ENCODE measurements at regions not wholly inside any gene's neighbourhood (a gene's known extent, or its start where the extent isn't known, plus 50 kb on each side); places are given as distances from the start of the nearest gene placed in this dataset.

DNA sequence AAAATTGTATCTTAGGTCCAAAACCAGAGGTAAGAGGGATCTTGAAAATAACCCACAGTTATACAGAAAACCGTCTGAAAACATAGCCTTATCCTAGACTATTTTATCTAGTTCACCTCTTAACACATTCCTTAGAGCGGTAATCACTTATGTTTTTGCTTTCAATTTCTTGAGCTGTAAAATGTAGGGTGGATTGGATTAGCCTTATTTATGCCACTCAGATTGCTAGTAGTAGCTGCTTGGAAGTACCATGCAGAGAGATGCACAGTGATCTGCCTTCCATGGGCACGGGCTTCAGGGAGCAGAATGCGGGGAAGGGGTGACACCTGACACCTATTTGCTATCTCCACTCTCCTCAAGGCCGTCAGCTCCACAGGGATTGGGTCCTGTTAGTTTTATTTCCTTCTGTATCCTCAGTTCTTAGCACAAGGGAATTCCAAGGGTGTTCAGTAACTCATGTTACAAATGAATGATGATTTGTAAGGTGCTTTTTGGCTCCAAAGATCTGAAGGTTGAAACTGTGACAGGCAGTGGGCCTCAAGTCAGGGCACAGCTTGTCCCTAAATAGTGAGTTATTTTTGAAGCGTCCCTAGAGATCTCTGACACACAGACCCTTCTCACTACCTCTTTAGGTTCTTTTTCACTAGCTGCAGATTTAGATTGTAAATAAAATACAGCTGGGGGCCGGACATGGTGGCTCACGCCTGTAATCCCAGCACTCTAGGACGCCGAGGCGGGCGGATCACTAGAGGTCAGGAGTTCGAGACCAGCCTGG, 64.0 kb upstream of the PMAIP1 start:
- TF ChIP-seq, protein P1, sequence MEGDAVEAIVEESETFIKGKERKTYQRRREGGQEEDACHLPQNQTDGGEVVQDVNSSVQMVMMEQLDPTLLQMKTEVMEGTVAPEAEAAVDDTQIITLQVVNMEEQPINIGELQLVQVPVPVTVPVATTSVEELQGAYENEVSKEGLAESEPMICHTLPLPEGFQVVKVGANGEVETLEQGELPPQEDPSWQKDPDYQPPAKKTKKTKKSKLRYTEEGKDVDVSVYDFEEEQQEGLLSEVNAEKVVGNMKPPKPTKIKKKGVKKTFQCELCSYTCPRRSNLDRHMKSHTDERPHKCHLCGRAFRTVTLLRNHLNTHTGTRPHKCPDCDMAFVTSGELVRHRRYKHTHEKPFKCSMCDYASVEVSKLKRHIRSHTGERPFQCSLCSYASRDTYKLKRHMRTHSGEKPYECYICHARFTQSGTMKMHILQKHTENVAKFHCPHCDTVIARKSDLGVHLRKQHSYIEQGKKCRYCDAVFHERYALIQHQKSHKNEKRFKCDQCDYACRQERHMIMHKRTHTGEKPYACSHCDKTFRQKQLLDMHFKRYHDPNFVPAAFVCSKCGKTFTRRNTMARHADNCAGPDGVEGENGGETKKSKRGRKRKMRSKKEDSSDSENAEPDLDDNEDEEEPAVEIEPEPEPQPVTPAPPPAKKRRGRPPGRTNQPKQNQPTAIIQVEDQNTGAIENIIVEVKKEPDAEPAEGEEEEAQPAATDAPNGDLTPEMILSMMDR (conservative IDR thresholded peaks at IDR 0.05; ENCODE audit: low read depth, low read length) = no peak
- no peak overlapping the region for H3K4me3 ChIP-seq (ENCODE audit: low read depth, low read length)
- no peak for DNase-seq (ENCODE audit: low read depth)

DNA sequence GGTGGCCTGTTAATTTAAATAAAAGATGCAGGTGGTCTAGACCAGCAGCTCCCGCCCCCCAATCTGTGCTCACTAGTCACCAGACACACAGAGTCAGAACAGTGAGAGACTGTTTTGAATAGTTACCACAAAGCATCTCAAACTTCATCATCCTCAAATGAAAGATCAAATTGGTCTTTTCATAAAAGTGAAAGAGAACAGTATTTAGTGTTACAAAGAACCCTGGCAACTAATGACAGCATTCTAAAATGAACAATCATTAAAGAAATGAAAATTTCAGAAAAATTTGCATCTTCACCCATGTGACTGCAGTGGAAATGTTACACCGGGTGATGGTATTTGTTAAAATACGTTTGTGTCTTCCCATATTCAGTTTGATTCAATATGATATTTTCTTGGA, 65.5 kb upstream of the PMAIP1 start:
- no peak overlapping the region for H3K4me3 ChIP-seq (ENCODE audit: low read depth, low read length)
- no peak for DNase-seq (ENCODE audit: low read depth)
- TF ChIP-seq, protein P1 (conservative IDR thresholded peaks at IDR 0.05; ENCODE audit: low read depth, low read length) = no peak

DNA sequence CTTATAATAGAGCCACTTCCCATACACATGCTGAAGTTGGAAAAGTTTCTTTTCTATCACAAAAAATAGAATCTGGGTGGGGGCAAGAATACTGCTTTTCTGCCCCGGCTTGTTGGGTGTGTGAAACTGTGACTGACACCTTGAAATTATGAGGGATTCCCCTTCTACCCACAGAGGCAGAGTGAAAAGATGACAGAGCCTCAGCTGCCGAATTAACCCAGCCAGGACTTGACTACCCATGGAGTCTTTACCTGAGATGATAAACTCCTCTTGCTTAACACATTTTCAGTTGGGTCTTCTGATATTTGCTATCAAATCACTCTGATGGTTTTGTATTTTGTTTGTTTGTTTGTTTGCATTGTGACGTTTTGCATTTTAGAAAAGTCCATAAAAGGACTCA, 66.0 kb upstream of the PMAIP1 start:
- DNase-seq (ENCODE audit: low read depth) = no peak
- TF ChIP-seq, protein P1 (conservative IDR thresholded peaks at IDR 0.05; ENCODE audit: low read depth, low read length) = no peak
- H3K4me3 ChIP-seq (ENCODE audit: low read depth, low read length) = no peak overlapping the region

DNA sequence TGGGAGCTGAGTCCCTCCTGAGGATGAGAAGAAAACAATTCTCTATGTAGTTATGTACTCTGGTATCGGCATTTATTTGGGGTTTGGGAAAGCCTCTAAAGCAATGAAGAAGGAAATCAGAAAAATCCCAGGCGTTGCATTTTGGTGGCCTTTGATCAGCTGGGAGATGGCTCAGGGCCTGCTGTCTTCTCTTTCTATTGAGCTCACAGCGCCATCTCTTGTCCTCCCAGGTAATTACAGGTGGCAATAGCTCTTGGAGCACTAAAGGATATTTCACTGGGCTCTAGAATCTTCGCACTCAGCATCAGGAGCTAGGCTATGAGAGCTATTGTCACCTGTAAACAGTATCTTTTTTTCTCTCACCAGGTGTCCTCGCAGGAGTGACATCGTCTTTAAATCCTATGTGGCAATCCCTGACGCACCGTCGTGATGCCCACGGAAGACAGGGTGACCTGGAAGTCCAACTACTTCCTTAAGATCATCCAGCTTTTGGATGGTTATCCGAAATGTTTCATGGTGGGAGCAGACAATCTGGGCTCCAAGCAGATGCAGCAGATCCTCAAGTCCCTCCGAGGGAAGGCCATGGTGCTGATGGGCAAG, 76.1 kb upstream of the PMAIP1 start:
- TF ChIP-seq, protein P1 (conservative IDR thresholded peaks at IDR 0.05; ENCODE audit: low read depth, low read length) = peak; percentile 95
- no peak overlapping the region for H3K4me3 ChIP-seq (ENCODE audit: low read depth, low read length)
- no peak for DNase-seq (ENCODE audit: low read depth)

DNA sequence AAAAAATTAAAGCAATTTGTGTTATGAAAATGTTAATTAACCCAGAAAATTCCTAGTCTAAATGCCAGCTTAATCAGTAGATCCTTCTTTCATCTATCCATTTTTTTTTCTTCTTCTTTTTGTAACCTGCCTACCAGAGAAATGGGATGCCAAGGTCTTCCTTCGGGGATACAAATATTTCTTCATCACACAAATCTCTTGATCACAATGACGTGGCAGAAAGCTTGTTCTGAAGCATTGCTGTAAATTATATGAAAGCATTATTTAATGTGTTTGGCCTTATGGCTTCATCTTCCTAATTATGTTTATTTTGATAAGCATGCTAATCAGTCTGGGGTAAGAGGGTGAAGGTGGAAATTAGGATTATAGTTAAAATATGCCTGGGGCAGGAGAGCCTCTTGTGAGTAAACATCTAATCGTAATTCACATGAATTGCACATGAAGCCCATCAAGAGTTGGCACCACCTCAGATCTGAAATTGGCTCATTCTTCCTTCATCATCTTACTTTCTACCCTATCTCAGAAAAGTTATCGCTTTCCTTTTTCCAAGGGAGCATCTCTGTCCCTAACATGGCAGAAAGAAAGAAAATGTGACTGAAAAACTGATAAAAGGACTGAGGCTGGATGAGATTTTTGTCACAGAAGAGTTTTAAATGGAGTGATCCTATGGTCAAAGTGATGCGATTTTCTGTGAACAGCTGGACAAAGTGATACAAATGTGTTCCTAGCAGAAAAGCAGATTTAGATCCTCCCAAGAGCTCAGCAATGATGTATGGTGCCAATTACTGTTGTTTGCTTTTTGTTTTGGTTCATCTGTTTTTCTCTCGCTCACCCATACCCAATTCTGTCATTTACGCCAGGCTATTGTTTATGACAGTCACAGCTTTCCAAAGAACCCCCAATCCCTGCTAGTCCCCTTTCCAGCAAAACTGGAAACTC, 76.9 kb upstream of the PMAIP1 start:
- no peak overlapping the region for H3K4me3 ChIP-seq (ENCODE audit: low read depth, low read length)
- TF ChIP-seq, protein P1 (conservative IDR thresholded peaks at IDR 0.05; ENCODE audit: low read depth, low read length) = no peak
- DNase-seq (ENCODE audit: low read depth) = no peak

DNA sequence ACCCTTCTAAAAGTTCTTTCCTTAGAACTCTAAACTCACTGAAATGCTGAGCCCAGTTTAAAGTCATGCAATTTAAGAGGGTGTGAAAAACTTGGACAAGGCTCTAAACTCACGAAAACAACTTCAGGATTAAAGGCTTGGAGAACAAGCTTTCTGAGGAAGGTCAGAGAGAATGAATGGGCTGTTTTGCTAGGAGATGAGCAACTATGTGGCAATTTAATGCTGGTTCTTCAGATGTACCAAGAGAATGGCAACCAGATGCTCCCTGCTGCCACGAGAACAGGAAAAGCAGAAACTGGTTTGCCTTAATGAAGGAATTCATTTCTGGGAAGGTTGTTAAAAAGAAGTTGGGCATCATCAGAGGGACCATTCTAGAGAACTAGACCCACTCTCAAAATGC, 77.8 kb upstream of the PMAIP1 start:
- H3K4me3 ChIP-seq (ENCODE audit: low read depth, low read length) = no peak overlapping the region
- TF ChIP-seq, protein P1 (conservative IDR thresholded peaks at IDR 0.05; ENCODE audit: low read depth, low read length) = no peak
- DNase-seq (ENCODE audit: low read depth) = no peak

All from epithelial cell of proximal tubule (primary cell).